Liver (tissue), 3 donors: ENCODE measurements at regions not wholly inside any gene's neighbourhood (a gene's known extent, or its start where the extent isn't known, plus 50 kb on each side); places are given as distances from the start of the nearest gene placed in this dataset.

Source experiments
- CTCF ChIP-seq: fragments of 150-350 bp; IDR thresholded peaks from 2 replicates; pipeline ENCODE4 v1.5.1; 2017; ENCODE audit warnings: improper control_type of control experiment, low read depth, low read length; ENCODE audit not compliant: missing input control
- FOXA1 ChIP-seq: IDR thresholded peaks from 2 replicates; pipeline ENCODE4 v1.6.1; 2016; ENCODE audit warnings: antibody characterized with exemption
- REST ChIP-seq: IDR thresholded peaks from 2 replicates; pipeline ENCODE4 v1.6.1; 2016; ENCODE audit warnings: antibody characterized with exemption, mild to moderate bottlenecking
- TAF1 ChIP-seq: conservative IDR thresholded peaks from 2 replicates; pipeline ENCODE4 v1.6.1; 2016; ENCODE audit warnings: antibody characterized with exemption, mild to moderate bottlenecking
- donor health status: healthy.
- donor health status: healthy.

- no peak for TF ChIP-seq REST
- no peak for TF ChIP-seq CTCF
- TF ChIP-seq FOXA1, result no peak
- no peak for TF ChIP-seq TAF1
Measured at GRCh38 chr5:141778206-141778605, 96.2 kb upstream of the ARAP3 start.
